ENCODE measurements at regions not wholly inside any gene's neighbourhood (a gene's known extent, or its start where the extent isn't known, plus 50 kb on each side); places are given as distances from the start of the nearest gene placed in this dataset.

DNA sequence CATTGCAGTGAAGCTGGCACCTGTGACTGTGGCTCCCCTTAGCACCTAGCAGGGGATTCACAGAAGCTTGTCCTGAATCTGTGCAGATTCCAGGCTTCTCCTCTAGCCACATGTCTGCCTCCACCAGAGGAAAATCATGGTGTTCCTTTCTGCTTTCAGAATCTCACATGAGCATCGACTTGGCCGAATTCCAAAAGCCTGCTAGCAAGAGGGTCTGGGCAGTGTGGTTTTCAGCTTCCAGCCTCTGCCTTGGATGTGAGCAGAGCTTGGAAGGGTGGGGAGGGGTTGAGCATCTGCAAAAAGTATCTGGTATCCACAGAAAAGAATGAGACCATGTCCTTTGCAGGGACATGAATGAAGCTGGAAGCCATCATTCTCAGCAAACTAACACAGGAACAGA, 911.1 kb downstream of the TBC1D22A start:
- TF ChIP-seq, protein P1, sequence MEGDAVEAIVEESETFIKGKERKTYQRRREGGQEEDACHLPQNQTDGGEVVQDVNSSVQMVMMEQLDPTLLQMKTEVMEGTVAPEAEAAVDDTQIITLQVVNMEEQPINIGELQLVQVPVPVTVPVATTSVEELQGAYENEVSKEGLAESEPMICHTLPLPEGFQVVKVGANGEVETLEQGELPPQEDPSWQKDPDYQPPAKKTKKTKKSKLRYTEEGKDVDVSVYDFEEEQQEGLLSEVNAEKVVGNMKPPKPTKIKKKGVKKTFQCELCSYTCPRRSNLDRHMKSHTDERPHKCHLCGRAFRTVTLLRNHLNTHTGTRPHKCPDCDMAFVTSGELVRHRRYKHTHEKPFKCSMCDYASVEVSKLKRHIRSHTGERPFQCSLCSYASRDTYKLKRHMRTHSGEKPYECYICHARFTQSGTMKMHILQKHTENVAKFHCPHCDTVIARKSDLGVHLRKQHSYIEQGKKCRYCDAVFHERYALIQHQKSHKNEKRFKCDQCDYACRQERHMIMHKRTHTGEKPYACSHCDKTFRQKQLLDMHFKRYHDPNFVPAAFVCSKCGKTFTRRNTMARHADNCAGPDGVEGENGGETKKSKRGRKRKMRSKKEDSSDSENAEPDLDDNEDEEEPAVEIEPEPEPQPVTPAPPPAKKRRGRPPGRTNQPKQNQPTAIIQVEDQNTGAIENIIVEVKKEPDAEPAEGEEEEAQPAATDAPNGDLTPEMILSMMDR (IDR thresholded peaks at IDR 0.05; ENCODE audit: insufficient read depth, low read length) = no peak
- TF ChIP-seq, protein P2, sequence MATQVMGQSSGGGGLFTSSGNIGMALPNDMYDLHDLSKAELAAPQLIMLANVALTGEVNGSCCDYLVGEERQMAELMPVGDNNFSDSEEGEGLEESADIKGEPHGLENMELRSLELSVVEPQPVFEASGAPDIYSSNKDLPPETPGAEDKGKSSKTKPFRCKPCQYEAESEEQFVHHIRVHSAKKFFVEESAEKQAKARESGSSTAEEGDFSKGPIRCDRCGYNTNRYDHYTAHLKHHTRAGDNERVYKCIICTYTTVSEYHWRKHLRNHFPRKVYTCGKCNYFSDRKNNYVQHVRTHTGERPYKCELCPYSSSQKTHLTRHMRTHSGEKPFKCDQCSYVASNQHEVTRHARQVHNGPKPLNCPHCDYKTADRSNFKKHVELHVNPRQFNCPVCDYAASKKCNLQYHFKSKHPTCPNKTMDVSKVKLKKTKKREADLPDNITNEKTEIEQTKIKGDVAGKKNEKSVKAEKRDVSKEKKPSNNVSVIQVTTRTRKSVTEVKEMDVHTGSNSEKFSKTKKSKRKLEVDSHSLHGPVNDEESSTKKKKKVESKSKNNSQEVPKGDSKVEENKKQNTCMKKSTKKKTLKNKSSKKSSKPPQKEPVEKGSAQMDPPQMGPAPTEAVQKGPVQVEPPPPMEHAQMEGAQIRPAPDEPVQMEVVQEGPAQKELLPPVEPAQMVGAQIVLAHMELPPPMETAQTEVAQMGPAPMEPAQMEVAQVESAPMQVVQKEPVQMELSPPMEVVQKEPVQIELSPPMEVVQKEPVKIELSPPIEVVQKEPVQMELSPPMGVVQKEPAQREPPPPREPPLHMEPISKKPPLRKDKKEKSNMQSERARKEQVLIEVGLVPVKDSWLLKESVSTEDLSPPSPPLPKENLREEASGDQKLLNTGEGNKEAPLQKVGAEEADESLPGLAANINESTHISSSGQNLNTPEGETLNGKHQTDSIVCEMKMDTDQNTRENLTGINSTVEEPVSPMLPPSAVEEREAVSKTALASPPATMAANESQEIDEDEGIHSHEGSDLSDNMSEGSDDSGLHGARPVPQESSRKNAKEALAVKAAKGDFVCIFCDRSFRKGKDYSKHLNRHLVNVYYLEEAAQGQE (IDR thresholded peaks at IDR 0.05; ENCODE audit: insufficient replicate concordance, low read depth) = no peak

Measured in HL-60 (cell line).